ENCODE measurements at regions not wholly inside any gene's neighbourhood (a gene's known extent, or its start where the extent isn't known, plus 50 kb on each side); places are given as distances from the start of the nearest gene placed in this dataset.

GRCh38 chr21:20523191-20523590 is 475.0 kb upstream of the NCAM2 start:
- TF ChIP-seq EP300 (IDR thresholded peaks at IDR 0.05) (no peak), POLR2A (IDR thresholded peaks at IDR 0.05) (no peak), CTCF (IDR thresholded peaks at IDR 0.05) (no peak)
